GM19467 (cell line): ENCODE measurements at regions not wholly inside any gene's neighbourhood (a gene's known extent, or its start where the extent isn't known, plus 50 kb on each side); places are given as distances from the start of the nearest gene placed in this dataset.

Experiments
- ATAC-seq: cut with Tn5 transposase; IDR thresholded peaks from one replicate; pipeline ENCODE4 v1.9.1; 2021; ENCODE audit warnings: mild to moderate bottlenecking, moderate library complexity; ENCODE audit not compliant: unreplicated experiment

DNA sequence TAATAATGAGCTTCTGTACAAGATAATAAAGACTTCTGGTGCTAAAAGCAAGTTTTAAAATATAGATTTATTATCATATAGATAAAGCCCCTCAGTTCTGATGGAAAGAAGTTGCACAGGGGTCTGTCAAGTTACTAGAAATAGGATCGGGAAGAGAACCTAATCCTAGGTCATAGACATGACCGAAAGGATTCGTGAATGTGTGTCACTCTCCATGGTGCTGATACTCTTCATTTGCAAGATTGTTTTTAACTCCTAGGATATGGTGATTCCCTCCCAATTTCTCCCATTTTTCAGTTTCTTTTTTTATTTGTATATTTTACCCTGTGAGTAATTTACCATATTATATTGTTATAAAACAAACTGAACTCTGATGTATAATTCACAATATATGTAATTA lies 58.9 kb upstream of the CTNNA2 start:
- ATAC-seq: no peak

DNA sequence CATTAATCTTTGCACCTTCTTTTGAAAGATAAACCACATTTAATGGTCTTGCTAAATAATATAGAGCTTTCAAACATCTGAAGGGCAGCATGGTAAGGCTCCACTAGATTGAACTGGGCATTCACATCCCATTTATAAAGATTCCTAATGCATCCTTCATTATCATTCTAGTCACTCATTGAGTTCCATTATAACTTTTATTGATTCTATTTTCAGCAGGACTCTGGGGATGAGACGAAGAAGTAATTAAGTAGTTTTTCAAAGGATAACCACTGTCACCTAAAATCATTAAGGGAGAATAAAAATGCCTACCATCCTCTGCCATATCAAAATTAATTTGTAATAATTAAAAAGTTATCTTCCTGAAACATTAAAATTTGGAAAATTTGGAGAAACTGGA lies 60.2 kb upstream of the CTNNA2 start:
- no peak for ATAC-seq

DNA sequence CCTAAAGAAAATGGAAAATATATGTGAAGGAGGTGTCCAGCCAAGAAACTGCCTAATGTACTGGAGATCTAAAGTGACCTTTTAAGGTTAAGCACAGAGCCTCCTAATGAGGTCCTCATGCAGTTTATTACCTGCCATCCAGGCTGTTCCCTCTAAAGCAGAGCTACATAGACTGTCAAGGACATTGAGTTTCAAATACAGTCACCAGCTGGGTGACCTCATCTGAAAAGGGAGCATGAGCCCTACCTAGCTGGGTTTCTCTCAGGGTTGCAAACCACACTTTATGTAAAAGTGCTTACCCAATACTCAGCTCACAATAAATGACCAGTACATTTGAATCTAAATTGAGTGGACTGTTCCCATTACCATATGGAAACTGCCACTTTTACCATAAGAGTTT lies 65.4 kb upstream of the CTNNA2 start:
- ATAC-seq: no peak

DNA sequence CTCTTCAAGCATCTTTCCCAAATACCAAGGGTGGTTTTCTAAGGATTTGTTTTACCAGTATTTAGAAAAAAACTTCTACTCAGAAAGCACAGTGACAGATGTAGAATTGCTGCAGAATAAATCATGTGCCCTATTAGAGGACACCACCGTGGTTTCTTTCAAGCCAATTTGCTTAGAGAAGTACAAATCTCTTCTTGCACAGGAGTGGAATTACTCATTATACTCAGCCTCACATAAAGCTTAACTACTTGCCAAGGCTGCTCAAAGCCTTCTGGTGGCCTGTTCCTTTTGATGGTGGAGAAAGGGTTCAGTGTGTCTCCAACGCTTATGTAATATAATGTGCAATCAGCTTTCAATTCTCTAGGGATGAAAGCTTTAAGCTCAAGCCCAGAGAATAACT lies 66.5 kb upstream of the CTNNA2 start:
- ATAC-seq: no peak

DNA sequence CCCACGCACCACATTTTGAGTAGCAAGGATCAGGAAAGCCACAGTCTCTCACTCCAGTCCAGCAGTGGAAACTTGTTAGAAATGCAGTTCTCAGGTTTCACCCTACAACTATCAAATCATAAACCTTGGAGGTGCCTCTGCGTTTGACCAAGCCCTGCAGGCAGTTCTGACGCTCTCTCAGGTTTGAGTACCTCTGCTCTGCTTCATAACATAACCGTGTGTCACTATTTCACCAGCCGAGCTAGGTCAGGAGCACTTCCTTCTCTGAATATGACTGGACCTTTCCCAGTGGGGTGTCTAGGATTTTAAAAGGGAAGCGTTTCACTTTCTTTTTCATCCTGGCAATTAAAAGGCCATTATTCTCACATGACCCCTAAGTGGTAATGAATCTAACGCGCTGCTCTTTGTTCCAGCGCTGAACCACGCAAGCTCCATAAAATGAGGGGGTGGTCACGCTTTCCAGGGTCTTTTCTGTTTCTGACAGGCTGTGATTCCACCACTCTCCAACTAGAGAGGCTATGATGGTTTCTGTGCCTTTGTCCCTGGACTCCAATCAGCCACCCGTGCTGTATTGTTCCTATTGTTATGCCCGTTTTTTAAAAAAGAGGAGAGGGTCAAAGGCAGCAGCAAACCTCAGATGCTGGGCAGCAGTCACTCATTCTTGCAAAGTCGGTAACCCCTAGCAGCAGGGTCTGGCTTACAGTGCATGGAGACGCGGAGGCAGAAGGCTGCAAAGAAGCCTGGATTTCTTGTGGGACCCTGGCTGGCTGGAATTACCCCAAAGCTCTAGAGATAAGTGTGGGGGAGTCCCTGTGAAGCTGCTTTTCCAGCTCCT lies 75.2 kb upstream of the CTNNA2 start:
- ATAC-seq: no peak

DNA sequence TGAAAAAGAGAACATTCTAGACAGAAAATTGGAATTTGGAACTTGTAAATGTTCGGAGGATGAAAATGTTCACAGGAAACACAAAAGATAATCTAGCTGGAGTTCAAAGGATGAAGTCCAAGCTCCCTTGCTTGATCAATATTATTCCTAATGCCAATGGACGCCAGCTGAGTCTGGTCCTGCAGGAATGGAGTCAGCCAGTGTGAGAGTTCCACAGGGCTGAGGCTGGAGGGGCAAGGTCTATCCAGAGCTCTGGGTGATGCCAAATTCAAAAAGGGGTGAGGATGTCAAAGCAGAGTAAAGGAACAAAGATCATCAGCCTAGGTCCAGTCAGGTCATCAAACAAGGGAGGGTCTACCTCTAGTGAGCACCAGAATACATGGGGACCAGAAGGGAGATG lies 78.5 kb upstream of the CTNNA2 start:
- no peak for ATAC-seq

DNA sequence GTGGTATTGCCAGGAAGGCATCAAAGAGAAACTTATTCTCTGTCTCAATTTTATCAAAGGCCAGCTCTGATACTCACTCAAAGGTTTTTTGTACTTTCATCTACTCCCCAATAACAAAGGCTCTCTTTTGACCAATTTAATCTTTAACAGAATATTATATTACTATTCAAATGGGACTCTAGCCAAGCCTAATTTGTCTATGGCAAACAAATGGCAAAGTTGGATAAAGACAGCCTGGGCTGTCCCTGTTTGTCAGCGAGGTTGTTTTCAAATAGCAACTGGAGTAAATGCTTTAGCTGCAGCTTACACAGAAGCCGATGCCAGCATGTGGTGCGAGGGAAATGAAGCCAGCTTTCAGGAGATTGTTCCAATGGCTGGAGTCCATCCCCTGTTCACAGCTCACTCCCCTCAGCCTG lies 80.1 kb upstream of the CTNNA2 start:
- ATAC-seq: no peak

DNA sequence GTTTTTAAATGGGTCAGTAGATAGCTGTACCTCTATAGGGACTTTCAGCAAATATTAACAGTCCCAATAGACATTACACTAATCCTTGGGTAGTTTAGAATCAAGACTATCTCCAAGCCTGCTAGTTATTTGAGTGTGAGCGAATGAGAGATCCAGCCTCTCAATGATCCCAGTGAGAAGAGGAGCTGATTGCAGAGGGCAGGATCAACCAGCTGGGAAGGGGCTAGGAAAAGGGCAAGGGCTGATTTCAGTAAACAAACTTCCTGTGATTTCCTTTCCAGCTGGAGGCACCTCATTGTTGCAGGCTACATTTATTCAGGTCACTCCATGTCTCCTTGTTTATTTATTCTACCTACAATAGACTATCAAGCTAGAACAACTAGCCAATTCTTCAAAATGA lies 84.1 kb upstream of the CTNNA2 start:
- ATAC-seq: no peak

DNA sequence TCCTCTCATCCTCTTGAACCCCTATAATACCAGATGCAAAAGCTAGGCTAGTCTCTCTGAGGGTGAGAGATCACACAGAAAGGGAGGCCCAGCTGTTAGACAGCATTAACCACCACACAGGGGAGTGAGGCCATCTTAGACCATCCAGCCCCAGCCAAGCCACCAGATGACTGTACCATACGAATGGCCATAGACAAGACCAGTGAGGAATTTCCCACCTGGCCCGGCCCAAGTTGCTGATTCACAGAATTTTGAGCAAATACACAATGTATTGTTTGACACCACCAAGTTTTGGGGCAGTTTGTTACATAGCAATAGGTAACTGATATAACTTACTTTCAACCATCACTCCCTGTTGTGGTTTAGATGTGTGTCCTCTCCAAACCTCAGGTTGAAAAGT lies 98.2 kb upstream of the CTNNA2 start:
- ATAC-seq: no peak

DNA sequence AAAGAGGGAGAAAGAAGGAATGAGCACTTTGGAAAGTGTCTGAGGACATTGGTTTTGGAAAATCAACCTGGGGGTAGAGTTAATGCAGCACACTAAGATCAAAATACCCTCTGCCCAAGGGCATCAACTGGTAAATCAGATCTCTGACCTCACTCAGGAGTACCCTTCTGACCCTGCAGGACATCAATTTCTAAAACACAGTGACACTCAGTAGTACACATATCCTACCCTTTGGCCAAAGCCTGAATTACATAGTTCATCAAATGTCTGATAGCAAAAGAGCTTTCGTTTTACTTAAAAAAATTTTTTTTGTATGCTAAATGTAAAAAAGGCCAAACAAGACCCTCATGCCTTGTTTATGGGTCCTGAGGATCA lies 118.4 kb upstream of the CTNNA2 start:
- no peak for ATAC-seq

DNA sequence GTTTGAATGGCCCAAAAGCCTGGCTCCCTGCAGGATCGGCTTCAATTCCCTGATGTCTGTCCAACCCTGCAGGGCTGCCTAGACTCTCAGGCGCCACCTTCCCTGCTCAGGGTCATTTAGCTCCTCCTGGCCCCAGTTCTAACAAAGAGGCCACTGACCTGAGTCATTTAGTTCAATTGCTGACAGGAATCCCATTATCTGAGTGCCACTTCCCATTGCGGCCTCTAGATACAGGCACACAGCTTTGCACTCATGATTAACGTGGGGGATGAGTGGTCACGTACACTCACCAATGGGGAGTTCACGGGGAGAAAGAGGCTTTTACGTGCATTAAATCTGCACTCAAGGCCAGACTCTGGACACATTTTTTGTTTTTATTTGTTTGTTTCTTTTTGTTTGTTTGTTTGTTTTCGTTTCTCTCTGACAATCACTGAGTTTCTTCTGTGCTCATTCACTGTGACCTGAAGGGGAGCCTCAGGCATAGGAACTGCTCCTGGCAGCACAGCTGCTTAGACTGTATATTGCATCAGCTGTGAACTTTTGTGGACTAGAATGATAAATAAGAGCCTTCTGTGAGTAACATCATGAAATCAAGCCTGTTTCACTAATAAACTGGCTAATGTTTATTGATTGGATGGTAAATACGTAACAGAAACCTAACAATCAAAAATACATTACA lies 118.9 kb upstream of the CTNNA2 start:
- ATAC-seq: no peak

DNA sequence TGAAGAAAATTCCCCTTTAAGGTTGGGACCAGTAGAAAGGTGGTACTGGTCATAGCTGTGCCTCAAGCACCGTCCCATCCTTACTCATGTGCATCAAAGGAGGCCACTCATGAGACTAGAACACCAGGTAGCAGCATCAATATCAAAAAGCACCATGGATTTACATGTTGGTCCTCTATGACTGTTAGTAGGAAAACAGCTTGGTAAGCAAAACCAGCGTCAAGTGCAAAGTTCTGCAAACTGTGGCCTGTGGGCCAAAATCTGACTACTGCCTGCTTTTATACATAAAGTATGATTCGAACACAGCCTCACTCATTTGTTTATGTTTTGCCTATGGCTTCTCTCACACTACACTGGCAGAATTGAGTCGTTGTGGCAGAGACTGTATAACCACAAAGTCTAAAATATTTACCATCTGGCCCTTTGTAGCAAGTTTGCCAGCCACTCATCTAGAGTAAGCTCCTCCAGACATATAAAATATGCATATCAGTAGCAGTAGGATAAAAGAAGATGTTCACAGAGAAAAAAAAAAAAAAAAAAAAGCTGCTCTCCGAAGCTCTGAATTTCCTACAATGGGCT lies 119.7 kb upstream of the CTNNA2 start:
- ATAC-seq: no peak

DNA sequence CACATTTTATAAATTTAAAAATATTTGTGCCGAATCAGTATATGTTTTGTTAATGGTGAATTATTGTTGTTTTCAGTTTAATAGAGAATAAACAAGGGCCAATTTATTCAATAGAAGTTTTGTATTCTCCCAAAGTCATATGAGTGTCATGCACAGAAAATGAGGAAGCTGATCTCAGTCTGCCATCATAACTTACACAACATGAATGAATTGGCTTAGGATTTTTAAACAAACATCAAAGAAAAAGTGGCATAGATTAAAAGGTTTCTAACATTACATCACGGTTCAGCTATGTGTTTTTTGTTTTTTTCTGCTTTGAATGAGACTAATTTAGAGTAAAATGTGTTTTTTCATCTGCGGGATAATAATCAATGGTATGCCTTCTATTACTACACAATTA lies 123.4 kb upstream of the CTNNA2 start:
- no peak for ATAC-seq

DNA sequence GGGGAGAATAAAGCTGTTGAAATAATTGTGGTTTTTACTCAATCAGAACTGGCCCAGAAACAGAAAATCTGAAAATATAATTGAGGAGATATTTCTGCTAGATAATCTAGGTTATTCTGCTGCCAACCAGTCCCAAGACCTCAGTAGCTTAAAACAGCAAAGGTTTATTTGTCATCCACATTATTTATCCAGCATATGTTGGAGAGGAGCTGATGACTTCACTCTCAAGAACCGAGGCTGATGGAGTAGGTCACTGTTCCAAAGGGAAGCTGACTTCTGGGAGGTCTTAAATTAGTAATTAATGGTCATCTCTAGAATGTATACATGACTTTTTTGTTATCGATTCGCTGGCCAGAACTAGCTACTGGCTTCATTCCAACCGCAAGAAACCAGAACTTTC lies 124.8 kb upstream of the CTNNA2 start:
- no peak for ATAC-seq

DNA sequence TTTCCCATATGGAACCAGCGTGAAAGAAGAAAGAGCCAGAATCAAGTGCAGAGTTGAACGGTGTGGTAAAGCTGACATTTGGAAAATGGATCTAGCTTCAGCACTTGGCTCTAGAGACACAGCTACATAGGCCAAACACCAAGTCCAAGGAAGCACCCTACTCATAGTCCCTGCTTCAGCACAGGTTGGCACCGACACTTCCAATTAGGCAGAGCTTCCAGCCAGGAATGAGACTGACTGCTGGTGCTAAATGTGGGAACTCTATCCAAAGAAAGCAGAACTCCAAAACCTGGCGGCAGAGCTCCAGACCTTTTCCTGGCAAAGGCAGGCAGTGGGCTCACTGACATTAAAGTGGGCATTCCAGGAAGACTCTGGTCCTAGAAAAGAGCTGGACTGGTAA lies 125.4 kb upstream of the CTNNA2 start:
- ATAC-seq: no peak

DNA sequence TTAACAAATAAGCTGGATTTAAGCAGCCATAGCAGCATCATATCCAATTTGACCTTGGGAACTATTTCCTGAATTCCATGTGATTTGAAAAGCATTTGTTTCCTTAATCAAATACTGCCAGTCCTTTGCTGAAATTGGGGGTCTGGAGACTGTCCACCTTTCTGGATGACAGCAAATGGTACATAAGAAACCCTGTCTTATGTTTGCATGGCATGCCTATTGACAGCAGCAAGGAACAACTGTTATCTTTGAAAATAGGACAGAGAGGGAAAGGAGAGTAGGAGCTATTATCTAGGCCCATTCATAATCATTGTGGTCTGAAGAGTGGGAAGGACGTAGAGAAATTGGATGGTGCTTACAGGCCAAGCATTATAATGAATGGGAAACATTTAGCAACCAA lies 129.2 kb upstream of the CTNNA2 start:
- no peak for ATAC-seq

DNA sequence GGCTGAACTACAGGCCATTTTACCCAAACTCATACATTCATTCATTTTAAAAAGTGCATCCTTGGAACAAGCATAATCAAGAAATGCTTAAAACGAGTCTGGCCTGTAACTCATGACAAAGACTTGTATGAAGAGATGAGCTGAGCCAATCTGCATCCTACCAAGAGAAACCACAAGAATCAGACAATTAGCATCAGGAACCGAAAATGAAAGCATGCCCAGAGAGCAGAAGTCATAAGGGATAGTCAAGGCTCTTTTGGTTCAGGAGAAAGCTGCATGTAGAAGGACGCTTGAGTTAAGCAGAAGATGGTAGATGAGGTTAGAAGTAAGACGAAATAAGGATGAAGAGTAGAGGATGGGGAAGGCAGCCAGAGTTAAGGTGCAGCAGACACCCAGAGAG lies 137.0 kb upstream of the CTNNA2 start:
- ATAC-seq: no peak

DNA sequence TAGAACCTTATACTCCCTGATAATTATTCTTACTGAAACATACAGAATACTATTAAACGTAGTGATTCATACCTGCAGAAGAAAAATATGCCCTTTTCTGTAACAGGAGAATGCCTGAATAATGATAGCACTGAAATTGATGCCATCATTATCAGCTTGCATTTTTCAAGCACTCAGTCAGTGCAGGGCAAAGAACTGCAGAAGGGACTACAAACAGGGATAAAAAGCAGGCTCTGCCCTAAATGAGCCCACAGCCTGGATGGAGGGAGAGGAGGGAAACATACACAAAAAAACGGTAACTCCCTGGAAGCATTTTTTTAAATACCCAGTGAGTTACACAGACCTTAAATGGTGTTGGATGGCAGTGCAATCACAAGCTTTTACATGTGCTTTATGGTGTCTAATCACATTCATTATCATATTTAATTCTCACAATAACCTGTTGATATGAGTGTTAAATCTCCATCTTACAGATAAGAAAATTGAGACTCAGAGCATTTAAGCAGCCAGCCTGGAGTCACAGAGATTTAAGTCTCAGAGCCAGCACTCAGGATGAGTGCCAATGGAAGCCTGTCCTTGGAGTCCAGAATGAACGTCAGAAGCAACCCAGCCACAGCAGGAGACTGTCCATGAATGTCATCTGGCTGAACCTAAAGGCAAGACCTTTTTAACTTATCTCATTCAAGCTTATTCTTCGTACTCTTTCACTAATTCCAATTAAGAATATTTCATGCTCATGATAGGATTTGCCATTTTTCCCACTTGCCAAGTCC lies 139.3 kb upstream of the CTNNA2 start:
- no peak for ATAC-seq

DNA sequence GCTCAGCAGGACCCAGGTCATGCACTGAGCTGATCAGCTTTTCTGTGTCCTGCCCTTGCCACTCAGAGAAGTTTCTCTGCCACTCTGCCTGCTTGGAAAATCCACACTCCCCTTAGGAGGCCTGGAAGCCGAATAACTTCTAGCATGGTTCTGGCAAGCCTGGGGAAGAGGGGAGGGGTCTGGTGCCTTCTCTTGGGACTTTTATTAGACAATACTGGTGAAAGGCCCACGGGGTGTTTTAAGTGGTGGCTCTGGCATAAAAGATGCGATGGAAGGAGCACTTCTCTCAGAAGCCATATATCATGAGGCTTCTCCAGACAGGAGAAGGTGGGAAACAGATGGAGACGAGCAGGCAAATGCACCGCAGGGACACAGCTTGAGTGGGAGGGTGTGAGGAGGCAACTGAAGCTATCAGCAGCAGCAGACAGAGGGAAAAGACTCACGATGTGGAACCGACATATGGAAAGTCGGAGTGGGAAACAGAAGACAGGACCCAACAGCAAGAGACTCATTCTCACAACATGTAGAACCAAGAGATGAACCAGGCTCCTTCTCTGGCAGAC lies 141.8 kb upstream of the CTNNA2 start:
- ATAC-seq: no peak

DNA sequence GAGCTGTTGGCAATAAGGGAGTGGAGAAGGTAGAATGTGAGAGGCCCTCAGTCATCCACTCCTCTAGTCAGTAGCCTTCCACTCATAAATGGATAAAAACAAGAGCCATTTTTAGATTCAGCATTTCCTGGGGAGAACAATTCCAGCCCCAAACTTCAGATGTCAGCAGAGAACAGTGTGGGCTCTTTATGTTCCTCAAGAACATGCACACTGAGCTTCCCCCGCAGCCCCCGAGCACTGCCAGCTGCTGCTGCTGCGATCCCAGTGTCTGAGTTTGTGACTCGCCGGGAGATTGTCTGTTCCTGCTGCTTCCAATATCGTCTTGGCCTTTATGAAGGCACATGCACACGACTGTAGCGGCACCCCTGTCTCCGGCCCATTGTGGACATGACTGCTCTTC lies 143.7 kb upstream of the CTNNA2 start:
- no peak for ATAC-seq

DNA sequence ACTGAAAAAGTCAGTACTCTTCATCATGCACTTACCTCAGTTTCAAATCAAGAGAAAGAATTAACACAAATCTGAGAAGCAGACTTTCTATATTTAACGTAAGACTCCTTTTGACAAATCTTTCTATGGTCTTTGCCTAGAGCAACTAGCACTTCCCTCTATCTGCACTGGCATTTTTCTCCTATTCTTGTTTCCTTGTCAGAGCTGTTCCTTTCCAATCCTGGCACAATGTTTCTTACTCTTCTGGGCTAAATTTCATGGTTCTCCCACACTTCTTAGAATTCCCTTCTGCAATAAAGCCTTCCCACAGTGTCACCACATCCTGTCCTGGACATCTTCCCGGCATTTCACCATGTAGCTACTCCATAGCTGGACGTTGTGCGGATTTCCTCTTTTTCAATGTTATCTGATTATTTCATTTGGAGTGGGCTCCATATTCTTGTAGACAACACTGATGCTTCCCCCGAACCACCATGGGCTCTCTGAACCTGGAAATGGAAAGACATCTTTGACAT lies 144.7 kb upstream of the CTNNA2 start:
- ATAC-seq: no peak
